PC-3 (cell line): ENCODE measurements at regions not wholly inside any gene's neighbourhood (a gene's known extent, or its start where the extent isn't known, plus 50 kb on each side); places are given as distances from the start of the nearest gene placed in this dataset.

ENCODE experiments used
- CTCF ChIP-seq: fragments of 300-600 bp; sonication (generic); conservative IDR thresholded peaks from 2 replicates; pipeline ENCODE4 v1.5.1; 2017; ENCODE audit warnings: antibody characterized with exemption, low read depth, mild to moderate bottlenecking, low read length
- EZH2 ChIP-seq: fragments of 300-600 bp; sonication (generic); IDR thresholded peaks from one replicate; pipeline ENCODE4 v1.6.1; 2017; ENCODE audit warnings: antibody characterized with exemption, mild to moderate bottlenecking, low read length; ENCODE audit not compliant: unreplicated experiment
- EZH2phosphoT487 ChIP-seq: fragments of 300-600 bp; sonication (generic); IDR thresholded peaks from 2 replicates; pipeline ENCODE4 v1.6.1; 2018; ENCODE audit warnings: mild to moderate bottlenecking, antibody characterized with exemption, low read length, borderline replicate concordance

- no peak for TF ChIP-seq CTCF
- no peak for TF ChIP-seq EZH2
- no peak for TF ChIP-seq EZH2phosphoT487
Observed at GRCh38 chr2:5587766-5588165, 104.4 kb upstream of the SOX11 start.
